HG03457 (cell line): ENCODE measurements at regions not wholly inside any gene's neighbourhood (a gene's known extent, or its start where the extent isn't known, plus 50 kb on each side); places are given as distances from the start of the nearest gene placed in this dataset.

Experiments used
- ATAC-seq: cut with Tn5 transposase; IDR thresholded peaks from one replicate; pipeline ENCODE4 v1.9.1; 2021; ENCODE audit warnings: moderate number of reproducible peaks; ENCODE audit not compliant: unreplicated experiment

DNA sequence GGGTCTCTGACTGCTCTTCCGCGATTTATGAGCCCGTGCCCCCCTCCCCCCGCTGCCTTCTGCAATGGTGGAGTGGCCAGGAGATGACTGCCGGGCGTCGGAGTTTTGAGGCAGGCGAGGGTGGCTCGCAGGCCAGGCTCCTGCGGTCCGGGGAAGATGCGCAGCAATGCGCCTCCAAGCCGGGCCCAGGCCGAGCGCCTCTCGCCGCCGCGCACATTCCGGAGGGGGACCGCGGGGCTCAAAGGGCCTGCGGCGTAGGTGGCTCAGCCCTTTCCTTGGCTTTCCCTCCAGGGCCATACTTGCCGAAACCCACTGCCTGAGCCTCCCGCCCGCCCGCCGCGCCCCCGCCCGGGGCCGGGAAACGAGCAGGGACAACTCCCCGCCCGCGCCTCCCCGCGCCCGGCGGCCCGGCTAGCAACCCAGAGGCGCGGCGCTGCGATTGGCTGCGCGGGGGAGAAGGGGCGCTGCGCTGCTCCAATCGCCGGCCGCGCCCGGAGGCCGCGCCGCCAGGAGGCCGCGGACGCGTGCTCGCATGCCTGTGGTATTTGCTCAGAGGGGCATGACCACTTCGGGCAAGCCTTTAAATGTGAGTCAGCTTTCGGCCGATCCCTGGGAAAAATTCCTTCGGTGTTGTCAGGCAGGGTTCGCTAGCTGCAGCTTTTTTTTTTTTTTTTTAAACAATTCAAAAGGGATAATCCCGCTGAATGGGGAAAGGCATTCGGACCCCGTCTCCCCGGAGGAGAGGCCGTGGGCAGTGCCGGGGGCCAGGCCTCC lies 157.9 kb upstream of the PARP11 start:
- peak; percentile 69 for ATAC-seq

DNA sequence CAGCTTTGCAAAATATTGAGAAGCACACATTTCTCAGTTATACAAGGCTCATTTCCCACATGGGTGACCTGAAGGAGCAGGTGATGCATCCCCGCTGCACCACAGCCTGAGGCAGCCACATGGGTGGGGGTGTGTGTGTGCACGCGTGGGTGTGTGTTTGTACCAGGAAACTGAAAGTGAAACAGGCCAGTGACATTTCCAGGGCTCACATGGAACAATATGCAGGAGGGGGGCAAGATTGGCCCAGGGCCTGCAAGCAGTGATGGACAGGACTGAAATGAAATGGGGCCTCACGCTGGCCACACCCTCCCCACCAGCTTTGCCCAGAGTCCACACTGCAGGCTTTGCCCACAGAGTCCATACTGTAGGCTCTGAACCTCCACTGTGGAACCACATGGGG lies 154.2 kb upstream of the PARP11 start:
- ATAC-seq: no peak

DNA sequence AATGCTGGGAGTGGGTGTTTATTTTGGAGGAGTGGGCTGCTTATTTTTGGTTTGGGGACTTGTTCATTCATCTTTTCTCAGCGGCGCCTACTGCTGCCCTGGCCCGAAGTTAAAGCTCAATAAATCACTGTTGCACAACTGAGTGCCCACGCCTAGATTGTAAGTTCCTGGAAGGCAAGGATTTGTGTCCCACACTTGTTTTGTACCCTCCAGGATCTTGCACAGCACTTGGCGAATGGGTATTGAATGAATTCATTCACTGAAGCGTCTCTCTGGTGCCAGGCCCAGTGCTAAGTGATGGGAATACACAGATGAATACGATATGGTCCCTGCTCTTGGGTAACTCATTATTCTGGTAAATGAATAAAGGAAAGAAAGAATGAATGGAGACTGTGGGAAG lies 153.3 kb upstream of the PARP11 start:
- no peak for ATAC-seq

DNA sequence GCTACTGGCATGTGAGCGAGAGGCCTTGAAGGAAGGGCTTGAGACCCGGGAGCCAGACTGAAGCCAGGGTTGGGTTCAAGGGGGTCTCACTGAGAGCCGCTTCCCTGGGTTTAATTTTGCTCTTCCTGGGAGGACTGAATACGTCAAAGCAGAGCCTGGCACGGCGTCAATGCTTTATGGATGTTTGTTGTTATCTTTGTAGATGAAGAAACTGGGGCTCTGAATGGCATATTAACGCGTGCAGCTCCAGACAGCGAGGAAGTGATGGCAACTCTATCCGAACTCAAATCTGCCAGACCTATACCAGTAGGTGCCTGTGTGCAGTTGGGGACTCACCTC lies 152.8 kb upstream of the PARP11 start:
- no peak for ATAC-seq

DNA sequence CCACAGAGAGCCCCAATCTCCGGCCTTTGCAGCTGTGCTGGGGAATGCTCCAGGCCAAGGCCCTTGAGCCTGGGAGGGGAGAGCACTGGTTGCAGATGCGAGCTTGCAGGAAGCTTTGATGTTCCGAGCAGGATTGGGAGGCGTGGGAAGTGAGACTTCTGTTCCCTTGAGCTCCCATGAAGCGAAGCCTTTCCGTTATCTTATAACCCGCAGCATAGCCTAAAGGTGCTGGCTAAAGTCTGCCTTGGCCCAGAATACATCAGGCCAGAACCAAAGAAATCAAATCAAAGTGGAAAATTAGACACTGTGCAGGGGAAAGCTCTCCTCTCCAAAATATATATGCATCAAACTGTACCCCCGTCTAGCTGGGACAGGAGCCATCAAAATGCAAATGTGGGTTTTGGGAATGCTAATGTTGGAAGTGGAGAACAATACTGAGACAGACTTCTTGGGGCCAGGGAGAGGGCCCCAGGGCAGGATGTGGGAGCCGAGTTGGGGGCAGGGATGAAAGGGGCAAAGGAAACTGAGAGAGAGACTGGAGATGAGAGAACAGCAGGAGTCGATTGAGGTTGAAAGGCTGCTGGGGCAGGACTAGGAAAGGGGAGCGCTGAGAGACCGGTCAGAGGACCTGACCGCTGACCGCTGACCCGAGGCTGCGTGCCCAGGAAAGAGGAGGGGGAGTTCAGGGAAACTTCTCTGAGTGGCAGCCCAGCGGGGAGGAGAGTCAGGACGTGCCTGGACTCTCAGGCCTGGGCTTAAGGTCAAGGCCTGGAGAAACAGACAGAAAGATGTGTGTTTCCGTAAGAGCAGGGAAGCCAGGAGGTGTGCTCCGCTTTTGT lies 152.2 kb upstream of the PARP11 start:
- no peak for ATAC-seq

DNA sequence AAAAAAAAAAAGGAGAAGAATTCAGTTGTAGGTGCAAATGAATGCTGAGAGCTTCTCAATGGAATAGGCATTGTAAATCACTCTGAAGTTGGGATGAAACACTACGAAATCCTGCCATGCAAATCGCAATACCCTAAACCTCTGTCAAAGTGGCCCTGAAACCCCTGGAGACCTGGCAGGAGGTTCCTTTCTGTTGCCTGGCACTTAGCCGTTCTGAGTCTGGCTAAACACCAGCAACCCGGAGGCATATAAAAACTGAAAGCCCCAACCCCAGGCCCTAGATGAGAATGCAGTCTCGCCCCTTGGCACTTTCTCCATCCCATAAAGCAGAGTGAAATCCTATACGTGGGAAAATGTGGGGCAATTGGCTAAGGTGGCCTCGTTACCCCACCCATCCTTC lies 151.5 kb upstream of the PARP11 start:
- no peak for ATAC-seq

DNA sequence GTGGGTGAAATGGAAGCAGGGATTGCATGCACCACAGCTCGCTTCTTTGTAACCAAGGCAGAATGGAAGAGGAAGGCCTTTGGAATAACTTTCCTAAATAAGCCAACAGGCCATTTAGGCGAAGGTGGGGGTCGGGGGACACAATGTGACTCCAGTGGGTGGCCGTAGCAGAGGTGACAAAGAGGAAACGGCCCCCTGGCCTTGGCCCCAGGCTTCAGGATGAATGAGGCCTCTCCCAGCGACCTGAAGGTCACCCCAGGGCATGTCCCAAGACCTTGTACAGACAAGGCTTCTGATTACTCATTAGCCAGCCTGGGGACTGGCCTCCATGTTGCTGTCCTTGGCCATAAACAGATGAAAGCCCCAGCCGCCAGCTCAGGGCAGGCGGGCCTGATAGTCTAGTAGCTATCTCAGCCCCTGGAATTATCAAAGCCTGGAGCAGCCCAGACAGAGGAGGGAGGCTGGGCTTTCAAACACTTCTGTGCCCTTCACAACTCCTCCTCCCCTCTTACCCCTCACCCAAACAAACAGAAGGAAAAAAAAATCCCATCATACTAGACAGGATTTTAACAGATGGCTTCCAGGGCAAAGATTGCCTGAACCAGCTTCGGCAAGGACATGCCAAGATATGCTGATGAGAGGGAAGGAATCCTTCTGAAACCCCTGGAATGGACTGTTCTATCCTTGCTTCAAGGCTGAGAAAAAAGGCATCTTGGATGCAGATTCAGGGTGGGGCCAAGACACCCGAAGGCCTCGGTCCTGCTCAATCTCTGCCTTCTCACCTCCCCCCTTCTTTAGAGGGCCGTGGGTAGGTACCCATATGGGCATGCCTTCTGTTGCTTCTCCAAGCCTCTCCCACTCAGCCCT lies 142.3 kb upstream of the PARP11 start:
- ATAC-seq: no peak

DNA sequence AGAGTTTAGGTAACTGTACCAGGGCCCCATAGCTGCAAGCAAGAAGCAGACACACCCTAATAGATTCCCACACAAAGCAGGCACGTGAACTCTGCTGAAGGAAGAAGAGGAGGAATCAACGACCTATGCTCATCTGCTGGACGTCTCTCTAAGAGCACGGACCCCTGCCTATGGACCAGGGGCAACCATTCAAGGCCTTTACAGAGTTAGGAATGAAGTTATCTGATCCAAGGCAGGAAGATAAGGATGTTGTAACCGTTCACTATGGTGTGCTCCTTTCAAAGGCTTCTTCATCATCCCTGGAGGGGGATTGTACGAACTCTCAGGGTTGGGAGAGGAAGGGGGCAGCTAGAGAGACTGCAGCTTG lies 141.6 kb upstream of the PARP11 start:
- no peak for ATAC-seq

DNA sequence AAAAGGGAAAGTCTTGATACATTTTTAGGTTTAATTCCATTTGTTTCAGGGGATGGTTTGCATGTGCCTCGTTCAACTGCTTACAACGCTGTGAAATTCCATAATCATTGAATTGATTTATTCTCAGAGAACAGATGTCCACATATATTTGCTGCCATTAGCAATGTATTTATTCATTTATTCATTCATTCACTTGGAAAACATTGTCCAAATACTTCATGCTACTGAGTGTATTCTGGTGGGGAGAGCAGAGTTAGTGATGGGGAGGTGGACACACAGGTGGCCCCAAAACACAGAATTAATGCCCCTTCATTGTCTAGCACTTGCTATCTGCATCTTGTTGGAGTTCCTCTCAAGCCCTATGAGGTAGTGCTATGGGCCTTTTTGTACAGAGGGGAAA lies 141.2 kb upstream of the PARP11 start:
- no peak for ATAC-seq

DNA sequence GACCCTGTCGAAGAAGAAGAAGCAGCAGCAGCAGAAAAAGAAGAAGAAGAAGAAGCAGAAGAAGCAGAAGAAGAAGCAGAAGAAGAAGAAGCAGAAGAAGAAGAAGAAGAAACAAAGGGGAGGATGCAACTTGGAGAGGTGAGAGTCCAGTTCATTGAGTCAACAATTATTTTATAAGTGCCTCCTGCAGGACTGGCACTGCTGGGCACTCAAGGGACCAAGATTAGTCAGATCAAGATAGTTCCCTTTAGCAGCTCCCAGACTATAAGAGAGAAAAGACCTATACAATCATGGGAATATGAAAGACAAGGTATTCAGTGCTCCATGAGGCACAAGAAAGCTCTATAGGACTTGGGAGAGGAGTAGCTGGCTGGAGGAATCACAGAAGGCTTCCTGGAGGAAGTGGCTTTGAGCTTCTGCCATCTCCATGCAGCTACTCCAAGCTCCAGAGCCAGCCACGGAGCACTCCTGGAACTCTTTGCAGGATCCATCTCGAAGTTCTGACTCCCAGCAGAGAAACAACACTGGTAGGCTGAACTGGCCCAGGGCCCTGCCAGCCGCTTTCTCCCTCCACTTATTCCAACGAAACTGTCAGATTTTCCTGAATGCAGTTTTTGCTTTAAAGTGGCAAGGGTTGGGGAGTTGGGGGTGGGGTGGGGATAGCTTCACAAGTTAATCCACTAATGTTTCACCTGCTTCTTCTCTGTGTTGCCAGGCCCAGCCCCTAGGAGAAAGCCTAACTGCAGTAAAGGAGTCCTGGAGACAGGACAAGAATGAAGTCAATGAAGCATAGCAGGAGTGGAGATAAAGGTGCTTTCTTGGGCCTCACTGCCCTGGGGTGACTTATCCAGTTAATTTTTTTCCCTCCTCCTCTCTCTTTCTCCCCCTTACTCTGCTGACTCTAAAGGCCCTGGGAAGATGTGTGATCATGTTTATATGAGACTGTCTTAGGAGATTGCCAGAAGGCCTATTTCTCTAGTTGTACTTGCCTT lies 140.1 kb upstream of the PARP11 start:
- no peak for ATAC-seq

DNA sequence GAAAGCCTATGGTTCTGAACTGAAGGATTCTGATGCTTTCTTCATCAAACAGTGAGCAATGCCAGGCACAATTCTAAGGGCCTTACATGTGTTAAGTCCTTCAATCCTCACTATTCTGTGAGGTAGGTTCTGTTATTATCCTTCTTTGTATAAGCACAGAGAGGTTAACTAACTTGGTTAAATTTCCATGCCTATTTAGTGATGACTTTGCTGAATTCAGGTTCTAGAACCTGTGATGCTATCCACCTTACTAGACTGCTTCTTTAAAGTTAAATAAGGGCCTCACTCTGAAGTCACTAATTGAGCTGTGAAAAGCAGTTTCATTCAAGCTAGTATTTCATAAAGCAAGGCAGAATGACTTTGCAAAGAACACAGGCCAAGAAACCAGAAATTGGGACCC lies 138.9 kb upstream of the PARP11 start:
- ATAC-seq: no peak

DNA sequence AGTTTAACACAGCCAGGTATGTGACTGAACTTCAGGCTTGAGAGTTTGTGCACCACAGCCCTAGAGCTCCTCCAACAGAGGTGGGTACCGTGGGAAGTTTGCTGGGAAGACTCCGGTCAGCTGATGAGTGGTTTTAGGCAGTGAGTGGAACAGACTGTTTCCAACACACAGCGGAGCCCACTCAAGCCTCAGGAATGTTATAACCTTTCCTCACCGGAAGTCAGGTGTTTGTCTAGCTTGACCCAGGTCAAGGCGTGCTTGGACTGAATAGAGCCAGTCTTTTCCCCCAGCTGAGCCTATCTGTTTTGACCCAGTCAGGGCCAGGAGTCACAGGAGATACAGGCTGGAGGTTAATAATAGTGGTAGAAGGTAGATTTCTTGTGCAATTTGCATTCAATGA lies 138.4 kb upstream of the PARP11 start:
- no peak for ATAC-seq

DNA sequence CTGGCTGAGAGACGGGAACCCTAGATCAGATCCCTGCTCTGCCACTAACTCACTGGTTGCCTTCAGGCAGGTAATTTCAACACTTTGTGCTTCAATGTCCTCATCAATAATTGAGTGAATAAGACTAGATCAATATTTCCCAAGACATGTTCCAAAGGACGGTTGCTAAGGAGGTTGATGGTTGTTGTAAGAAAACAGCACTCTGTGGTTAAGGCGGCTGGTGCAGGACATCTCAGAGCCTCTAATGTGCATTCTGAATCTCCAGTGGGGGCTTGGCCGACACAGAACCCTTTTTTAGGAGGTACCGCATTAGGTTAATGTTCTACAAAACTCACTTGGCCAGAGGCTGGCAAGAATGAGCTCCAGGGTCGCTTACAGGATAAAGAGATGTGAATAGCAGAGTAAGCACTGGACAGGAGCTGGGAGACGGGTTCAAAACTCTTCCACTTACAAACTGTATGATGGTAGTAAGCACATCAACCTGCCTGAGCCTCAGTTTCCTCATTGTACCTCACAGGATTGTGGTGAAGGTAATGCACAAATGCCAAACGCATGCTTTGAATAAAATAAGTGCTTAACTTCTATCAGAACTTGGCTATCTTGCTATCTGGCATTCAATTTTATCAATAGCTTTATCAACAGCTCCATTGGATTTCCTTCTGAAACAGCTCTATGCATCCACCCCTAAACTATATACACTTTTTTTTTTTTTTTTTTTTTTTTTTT lies 136.9 kb upstream of the PARP11 start:
- ATAC-seq: no peak

DNA sequence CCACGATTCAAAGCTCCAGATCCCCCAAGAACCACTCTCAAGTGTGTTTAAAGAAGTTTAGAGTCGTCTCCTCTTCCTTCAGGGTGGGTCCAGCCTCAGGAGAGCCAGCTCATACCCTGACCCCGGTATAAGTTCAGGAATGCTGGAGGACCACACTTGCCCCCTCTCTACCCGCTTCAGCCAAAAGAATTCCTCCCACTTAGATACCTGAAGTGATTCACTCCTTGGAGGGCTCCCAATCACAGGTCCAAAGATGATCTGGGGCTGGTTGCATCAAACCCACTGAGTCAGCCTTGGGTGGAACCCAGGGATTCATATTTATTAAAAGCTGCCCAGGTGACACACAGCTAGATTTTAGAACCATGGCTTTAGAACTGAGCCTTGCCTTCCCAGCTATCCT lies 133.5 kb upstream of the PARP11 start:
- ATAC-seq: no peak

DNA sequence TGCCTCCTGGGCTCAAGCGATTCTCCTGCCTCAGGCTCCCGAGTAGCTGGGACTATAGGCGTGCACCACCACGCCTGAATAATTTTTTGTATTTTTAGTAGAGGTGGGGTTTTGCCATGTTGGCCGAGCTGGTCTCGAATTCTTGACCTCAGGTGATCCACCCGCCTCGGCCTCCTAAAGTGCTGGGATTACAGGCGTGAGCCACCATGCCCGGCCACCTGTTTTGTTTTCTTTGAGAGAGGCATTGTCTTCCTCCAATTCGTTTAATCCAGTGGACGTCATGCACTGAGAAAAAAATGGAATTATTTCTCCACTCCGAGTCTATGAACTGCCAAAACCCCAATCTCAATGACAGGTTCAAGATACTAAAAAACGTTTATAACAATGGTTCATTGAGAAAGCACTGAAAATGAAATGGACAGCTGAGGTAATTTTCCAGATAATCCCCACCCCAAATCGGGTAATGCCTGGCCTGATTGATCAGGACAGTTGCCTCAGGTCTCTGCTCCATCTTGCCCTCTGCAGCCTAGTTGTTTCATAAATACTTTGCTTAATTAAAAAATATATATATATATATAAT lies 132.7 kb upstream of the PARP11 start:
- ATAC-seq: no peak

DNA sequence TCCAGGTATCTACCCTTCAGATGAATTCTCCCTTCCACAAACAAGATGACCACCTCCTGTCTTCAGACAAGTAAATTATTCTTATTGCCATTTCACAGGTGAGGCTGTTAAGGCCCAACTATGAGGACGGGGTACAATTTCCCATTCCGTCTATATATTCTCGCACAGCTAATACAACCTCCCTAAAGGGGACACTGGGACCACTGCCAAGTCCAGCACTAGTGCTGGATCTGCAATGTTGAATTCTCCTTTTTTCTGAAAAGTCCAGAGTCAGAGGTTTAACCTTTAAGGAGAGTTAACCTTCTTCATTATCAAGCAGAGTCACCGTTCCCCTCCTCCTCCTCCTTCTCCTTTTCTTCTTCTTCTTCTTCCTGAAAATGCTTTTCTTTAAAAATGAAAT lies 130.4 kb upstream of the PARP11 start:
- ATAC-seq: no peak

DNA sequence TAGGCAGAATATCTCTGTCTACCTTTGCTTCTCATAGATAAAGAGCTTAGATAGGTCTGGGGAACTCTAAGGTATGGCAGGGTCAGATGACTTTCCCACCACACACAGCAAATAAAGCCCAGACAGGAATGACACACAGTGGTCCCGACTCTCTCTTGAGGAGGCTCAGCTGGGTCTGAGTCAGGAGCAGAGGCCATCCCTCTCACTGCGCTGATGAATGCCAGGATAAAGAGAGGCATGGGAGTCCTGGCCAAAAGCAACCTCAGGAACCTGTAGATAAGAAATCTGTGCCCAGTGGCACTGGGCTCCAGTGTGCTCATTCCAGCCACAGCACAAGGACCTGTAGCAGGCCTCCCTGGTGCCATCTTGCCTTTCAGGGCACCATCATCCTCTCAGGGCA lies 129.4 kb upstream of the PARP11 start:
- no peak for ATAC-seq

DNA sequence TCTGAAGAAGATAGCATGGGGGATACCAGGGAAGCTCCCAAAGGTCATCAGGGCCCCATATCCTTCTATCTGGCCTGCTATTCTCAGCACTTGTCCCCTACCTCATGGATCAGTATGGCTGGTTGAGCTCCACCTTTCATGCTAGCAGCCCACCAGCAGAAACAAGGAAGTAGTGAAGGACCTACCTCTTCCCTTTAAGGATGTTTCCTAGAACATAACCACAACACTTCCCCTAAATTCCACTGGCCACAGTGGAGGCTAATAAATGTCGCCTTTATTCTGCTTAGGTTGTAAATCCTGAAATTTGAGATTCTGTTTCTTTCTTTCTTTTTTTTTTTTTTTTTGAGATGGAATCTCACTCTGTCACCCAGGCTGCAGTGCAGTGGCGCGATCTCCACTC lies 128.6 kb upstream of the PARP11 start:
- ATAC-seq: no peak

DNA sequence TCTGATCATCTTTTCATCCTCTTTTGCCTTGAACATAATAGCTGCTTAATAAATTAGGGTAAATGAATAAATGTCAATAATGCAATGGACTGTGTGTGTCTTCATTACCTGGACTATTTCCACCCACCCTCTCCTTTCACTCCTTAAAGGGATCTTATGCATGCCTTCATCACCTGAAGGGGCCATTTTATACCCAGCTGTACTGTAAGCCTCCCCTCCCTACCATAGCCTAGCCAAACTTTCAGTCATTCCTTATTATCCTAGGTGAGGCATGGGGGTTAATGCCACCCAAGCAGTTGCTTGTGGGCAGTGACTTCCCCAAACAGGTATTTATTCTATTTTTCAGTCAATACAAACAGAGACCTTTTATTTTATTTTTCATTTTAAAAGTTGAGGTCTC lies 127.8 kb upstream of the PARP11 start:
- ATAC-seq: no peak
